ENCODE measurements at regions not wholly inside any gene's neighbourhood (a gene's known extent, or its start where the extent isn't known, plus 50 kb on each side); places are given as distances from the start of the nearest gene placed in this dataset.

- TF ChIP-seq CTCF (IDR thresholded peaks at IDR 0.05; ENCODE audit: insufficient read depth, low read length, poor library complexity, severe bottlenecking), result no peak
- H3K4me3 ChIP-seq (replicated peaks; ENCODE audit: low read depth, low read length), result no peak overlapping the region
- no peaks in the 10 kb centered on the region for H3K36me3 ChIP-seq (ENCODE audit: control insufficient read depth, insufficient read depth, low read length)
- H3K27me3 ChIP-seq (replicated peaks; ENCODE audit: control insufficient read depth, insufficient read depth, low read length), result no peaks in the 10 kb centered on the region
- no peak for DNase-seq (ENCODE audit: extremely low read depth, insufficient read length)
Observed at GRCh38 chr11:87970762-87971161, 204.5 kb downstream of the RAB38 start.

GRCh38 chr11:87967459-87967858 lies 207.8 kb downstream of the RAB38 start:
- no peak overlapping the region for H3K4me3 ChIP-seq (replicated peaks; ENCODE audit: low read depth, low read length)
- no peaks in the 10 kb centered on the region for H3K27me3 ChIP-seq (replicated peaks; ENCODE audit: control insufficient read depth, insufficient read depth, low read length)
- no peak for TF ChIP-seq CTCF (IDR thresholded peaks at IDR 0.05; ENCODE audit: insufficient read depth, low read length, poor library complexity, severe bottlenecking)
- no peak for DNase-seq (ENCODE audit: extremely low read depth, insufficient read length)
- no peaks in the 10 kb centered on the region for H3K36me3 ChIP-seq (ENCODE audit: control insufficient read depth, insufficient read depth, low read length)

GRCh38 chr11:87966694-87967093 lies 208.5 kb downstream of the RAB38 start:
- Histone ChIP-seq H3K4me3 (replicated peaks; ENCODE audit: low read depth, low read length) (no peak overlapping the region), H3K36me3 (ENCODE audit: control insufficient read depth, insufficient read depth, low read length) (no peaks in the 10 kb centered on the region), H3K27me3 (replicated peaks; ENCODE audit: control insufficient read depth, insufficient read depth, low read length) (no peaks in the 10 kb centered on the region)
- no peak for TF ChIP-seq CTCF (IDR thresholded peaks at IDR 0.05; ENCODE audit: insufficient read depth, low read length, poor library complexity, severe bottlenecking)
- no peak for DNase-seq (ENCODE audit: extremely low read depth, insufficient read length)

GRCh38 chr11:87966216-87966615 lies 209.0 kb downstream of the RAB38 start:
- H3K27me3 ChIP-seq (replicated peaks; ENCODE audit: control insufficient read depth, insufficient read depth, low read length), result no peaks in the 10 kb centered on the region
- TF ChIP-seq CTCF (IDR thresholded peaks at IDR 0.05; ENCODE audit: insufficient read depth, low read length, poor library complexity, severe bottlenecking), result no peak
- H3K36me3 ChIP-seq (ENCODE audit: control insufficient read depth, insufficient read depth, low read length), result no peaks in the 10 kb centered on the region
- no peak for DNase-seq (ENCODE audit: extremely low read depth, insufficient read length)
- H3K4me3 ChIP-seq (replicated peaks; ENCODE audit: low read depth, low read length), result no peak overlapping the region

GRCh38 chr11:87961606-87962005 lies 213.6 kb downstream of the RAB38 start:
- H3K4me3 ChIP-seq (replicated peaks; ENCODE audit: low read depth, low read length), result no peak overlapping the region

More at GRCh38 chr11:87961606-87962005, 213.6 kb downstream of the RAB38 start:
- no peaks in the 10 kb centered on the region for H3K36me3 ChIP-seq (ENCODE audit: control insufficient read depth, insufficient read depth, low read length)
- H3K27me3 ChIP-seq (replicated peaks; ENCODE audit: control insufficient read depth, insufficient read depth, low read length), result no peaks in the 10 kb centered on the region
- TF ChIP-seq CTCF (IDR thresholded peaks at IDR 0.05; ENCODE audit: insufficient read depth, low read length, poor library complexity, severe bottlenecking), result no peak
- DNase-seq (ENCODE audit: extremely low read depth, insufficient read length), result no peak
